ENCODE measurements at regions not wholly inside any gene's neighbourhood (a gene's known extent, or its start where the extent isn't known, plus 50 kb on each side); places are given as distances from the start of the nearest gene placed in this dataset.
"Not testable (repeated sequence)": the region's sequence is repeated elsewhere in the genome, so short reads cannot be mapped to it uniquely, and the experiment has no call there.

DNA sequence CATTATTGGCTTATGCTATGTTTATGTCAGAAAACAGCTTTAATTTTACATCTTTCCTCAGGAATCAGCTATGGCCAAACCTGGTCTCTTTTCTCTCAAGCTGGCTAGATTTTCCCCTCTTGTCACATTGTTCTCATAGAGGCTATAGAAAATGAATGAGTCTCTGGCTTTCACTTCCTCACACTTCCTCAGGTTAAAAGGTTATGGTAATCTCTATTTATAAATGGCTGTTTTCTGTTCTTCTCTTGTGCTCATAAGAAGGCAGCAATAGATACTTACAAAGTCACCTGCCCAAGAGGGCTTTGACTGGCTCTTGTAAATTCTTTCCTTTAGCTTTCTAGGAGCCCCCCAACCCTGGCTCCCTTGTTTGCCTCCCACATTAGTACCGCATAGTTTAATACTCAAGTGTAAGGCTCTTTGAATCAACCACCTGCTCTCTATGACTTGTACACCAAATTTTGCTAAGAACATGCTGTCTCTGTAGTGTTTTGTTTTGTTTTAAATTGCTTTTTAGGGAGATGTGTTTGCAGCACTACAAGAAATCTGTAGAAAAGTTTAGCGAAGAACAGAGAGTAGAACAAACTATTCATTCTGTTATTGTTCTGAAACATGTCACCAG lies 897.4 kb upstream of the CITED2 start:
- H2AFZ ChIP-seq (ENCODE audit: low read length) = no peak overlapping the region

DNA sequence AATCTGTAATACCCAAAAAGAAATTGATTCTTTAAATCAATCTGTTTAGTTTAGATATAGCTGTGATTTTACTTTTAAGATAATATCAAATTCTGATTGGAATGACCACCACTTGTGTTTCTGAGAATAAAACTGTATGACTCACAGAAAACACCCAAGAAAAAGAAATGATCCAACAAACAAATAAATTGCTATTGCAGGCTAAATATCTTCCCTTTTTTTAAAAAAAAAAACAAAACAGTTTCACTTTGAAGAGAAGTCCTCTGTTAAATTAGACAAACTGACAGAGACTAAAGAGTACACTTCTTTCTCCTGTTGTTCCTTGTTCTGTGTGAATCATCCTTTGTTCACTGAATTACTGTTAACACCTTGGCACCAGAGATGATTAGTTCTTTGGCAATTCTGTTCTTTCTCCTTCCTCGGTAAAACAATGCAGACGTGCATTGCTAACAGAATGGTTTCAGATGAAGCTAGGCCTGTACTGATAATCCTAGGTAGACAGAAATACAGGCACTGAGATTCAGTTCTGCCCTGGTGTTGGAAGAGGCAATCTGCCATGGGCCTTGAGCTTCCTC lies 895.2 kb upstream of the CITED2 start:
- TF ChIP-seq, protein P1, sequence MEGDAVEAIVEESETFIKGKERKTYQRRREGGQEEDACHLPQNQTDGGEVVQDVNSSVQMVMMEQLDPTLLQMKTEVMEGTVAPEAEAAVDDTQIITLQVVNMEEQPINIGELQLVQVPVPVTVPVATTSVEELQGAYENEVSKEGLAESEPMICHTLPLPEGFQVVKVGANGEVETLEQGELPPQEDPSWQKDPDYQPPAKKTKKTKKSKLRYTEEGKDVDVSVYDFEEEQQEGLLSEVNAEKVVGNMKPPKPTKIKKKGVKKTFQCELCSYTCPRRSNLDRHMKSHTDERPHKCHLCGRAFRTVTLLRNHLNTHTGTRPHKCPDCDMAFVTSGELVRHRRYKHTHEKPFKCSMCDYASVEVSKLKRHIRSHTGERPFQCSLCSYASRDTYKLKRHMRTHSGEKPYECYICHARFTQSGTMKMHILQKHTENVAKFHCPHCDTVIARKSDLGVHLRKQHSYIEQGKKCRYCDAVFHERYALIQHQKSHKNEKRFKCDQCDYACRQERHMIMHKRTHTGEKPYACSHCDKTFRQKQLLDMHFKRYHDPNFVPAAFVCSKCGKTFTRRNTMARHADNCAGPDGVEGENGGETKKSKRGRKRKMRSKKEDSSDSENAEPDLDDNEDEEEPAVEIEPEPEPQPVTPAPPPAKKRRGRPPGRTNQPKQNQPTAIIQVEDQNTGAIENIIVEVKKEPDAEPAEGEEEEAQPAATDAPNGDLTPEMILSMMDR (IDR thresholded peaks at IDR 0.05; ENCODE audit: extremely low read depth, low read depth, low read length) = no peak
- no peak overlapping the region for H3K27ac ChIP-seq (ENCODE audit: low read depth, low read length)
- H4K20me1 ChIP-seq (ENCODE audit: insufficient read depth, low read length) = no peaks in the 10 kb centered on the region
- no peaks in the 10 kb centered on the region for H3K4me1 ChIP-seq (ENCODE audit: insufficient read depth, low read length)
- H3K36me3 ChIP-seq (ENCODE audit: insufficient read depth, low read length) = no peaks in the 10 kb centered on the region
- H3K79me2 ChIP-seq (ENCODE audit: insufficient read depth, low read length) = no peaks in the 10 kb centered on the region
- H3K9me3 ChIP-seq (ENCODE audit: low read depth, low read length) = no peaks in the 10 kb centered on the region
- no peaks in the 10 kb centered on the region for H3K27me3 ChIP-seq (ENCODE audit: insufficient read depth, low read length)
- H3K4me3 ChIP-seq (ENCODE audit: insufficient read depth, low read length) = no peak overlapping the region
- peak overlapping the region; percentile 84 for H2AFZ ChIP-seq (ENCODE audit: low read length)
- H3K4me2 ChIP-seq (ENCODE audit: insufficient read depth, low read length) = no peak overlapping the region
- DNase-seq (ENCODE audit: insufficient read length, low spot score, missing footprints) = no peak

More for the DNA sequence above, 897.4 kb upstream of the CITED2 start:
- no peak overlapping the region for H3K4me3 ChIP-seq (ENCODE audit: insufficient read depth, low read length)
- no peak overlapping the region for H3K27ac ChIP-seq (ENCODE audit: low read depth, low read length)
- H3K4me2 ChIP-seq (ENCODE audit: insufficient read depth, low read length) = no peak overlapping the region
- no peaks in the 10 kb centered on the region for H4K20me1 ChIP-seq (ENCODE audit: insufficient read depth, low read length)
- no peaks in the 10 kb centered on the region for H3K27me3 ChIP-seq (ENCODE audit: insufficient read depth, low read length)
- H3K9me3 ChIP-seq (ENCODE audit: low read depth, low read length) = no peaks in the 10 kb centered on the region
- TF ChIP-seq, protein P1 (IDR thresholded peaks at IDR 0.05; ENCODE audit: extremely low read depth, low read depth, low read length) = no peak
- no peaks in the 10 kb centered on the region for H3K79me2 ChIP-seq (ENCODE audit: insufficient read depth, low read length)
- H3K36me3 ChIP-seq (ENCODE audit: insufficient read depth, low read length) = no peaks in the 10 kb centered on the region
- no peak for DNase-seq (ENCODE audit: insufficient read length, low spot score, missing footprints)
- H3K4me1 ChIP-seq (ENCODE audit: insufficient read depth, low read length) = no peaks in the 10 kb centered on the region

DNA sequence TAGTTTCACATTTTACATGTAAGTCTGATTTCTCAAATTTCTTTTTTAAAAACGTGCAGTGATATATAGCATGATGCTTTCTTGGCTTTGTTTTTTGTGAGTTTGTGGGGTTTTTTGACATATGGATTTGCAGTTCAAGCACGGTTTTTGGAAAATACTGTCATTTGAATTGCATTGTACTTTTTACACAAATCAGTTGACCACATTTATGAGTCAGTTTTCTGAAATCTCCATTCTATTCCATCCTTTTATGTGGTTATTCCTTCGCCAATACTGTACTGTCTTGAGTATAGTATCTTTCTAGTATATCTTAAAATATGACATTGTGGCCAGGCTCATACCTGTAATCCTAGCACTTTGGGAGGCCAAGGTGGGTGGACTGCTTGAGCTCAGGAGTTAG lies 890.0 kb upstream of the CITED2 start:
- H3K27ac ChIP-seq (ENCODE audit: low read depth, low read length) = no peak overlapping the region
- H4K20me1 ChIP-seq (ENCODE audit: insufficient read depth, low read length) = no peaks in the 10 kb centered on the region
- no peaks in the 10 kb centered on the region for H3K4me1 ChIP-seq (ENCODE audit: insufficient read depth, low read length)
- TF ChIP-seq, protein P1 (IDR thresholded peaks at IDR 0.05; ENCODE audit: extremely low read depth, low read depth, low read length) = no peak
- no peak overlapping the region for H3K4me3 ChIP-seq (ENCODE audit: insufficient read depth, low read length)
- H3K79me2 ChIP-seq (ENCODE audit: insufficient read depth, low read length) = no peaks in the 10 kb centered on the region
- H3K4me2 ChIP-seq (ENCODE audit: insufficient read depth, low read length) = no peak overlapping the region
- no peaks in the 10 kb centered on the region for H3K36me3 ChIP-seq (ENCODE audit: insufficient read depth, low read length)
- H2AFZ ChIP-seq (ENCODE audit: low read length) = no peak overlapping the region
- H3K9me3 ChIP-seq (ENCODE audit: low read depth, low read length) = no peaks in the 10 kb centered on the region
- H3K27me3 ChIP-seq (ENCODE audit: insufficient read depth, low read length) = no peaks in the 10 kb centered on the region
- peak; percentile 48 for DNase-seq (ENCODE audit: insufficient read length, low spot score, missing footprints)

DNA sequence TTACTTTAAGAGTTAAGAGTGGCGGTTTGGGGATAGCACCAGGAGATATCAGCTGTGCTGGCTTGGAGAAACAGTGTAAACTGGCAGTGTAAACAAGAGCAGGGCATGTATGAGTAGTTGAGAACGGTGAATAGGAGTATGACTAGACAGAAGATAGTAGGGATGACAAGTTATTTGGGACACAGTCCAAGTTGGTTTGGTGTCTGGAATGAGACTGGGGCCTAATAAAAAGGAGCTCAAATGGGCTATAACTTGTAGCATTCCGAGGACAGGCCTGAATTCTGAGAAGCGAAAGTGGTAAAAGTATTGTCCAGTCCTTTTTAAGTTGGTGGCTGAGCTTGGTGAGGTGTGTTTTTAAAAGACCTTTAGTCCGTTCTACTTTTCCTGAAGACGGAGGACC lies 883.9 kb upstream of the CITED2 start:
- H3K4me1 ChIP-seq (ENCODE audit: insufficient read depth, low read length); H3K36me3 ChIP-seq (ENCODE audit: insufficient read depth, low read length); H3K79me2 ChIP-seq (ENCODE audit: insufficient read depth, low read length); DNase-seq (ENCODE audit: insufficient read length, low spot score, missing footprints); H2AFZ ChIP-seq (ENCODE audit: low read length); H3K27me3 ChIP-seq (ENCODE audit: insufficient read depth, low read length); H4K20me1 ChIP-seq (ENCODE audit: insufficient read depth, low read length); H3K27ac ChIP-seq (ENCODE audit: low read depth, low read length); H3K4me2 ChIP-seq (ENCODE audit: insufficient read depth, low read length); H3K4me3 ChIP-seq (ENCODE audit: insufficient read depth, low read length); H3K9me3 ChIP-seq (ENCODE audit: low read depth, low read length): not testable (repeated sequence)
